Activated CD4-positive, CD25-positive, alpha-beta regulatory T cell treated with anti-CD3 and anti-CD28 coated beads, Interleukin-2, amount 50 U/mL, for 24 hours (primary cell): ENCODE measurements at regions not wholly inside any gene's neighbourhood (a gene's known extent, or its start where the extent isn't known, plus 50 kb on each side); places are given as distances from the start of the nearest gene placed in this dataset.

Experiments used
- ATAC-seq, 2 donors: fragments of 150-1000 bp; cut with Tn5 transposase; one replicate each; pipeline ENCODE4 v1.10.0; 2021; ENCODE audit warnings: mild to moderate bottlenecking in 1 of 2, moderate library complexity in 1 of 2

GRCh38 chr7:109158246-109158645 lies 588.6 kb downstream of the DNAJB9 start:
- ATAC-seq: no peak

- no peak for ATAC-seq
These were observed 607.0 kb downstream of the DNAJB9 start for GRCh38 chr7:109176661-109177060.

- ATAC-seq: no peak
These were observed 608.7 kb downstream of the DNAJB9 start for GRCh38 chr7:109178342-109178741.

- ATAC-seq: no peak
These were observed 609.9 kb downstream of the DNAJB9 start for GRCh38 chr7:109179601-109180000.

GRCh38 chr7:109190766-109191398 lies 621.2 kb downstream of the DNAJB9 start:
- ATAC-seq: no peak

GRCh38 chr7:109206196-109206595 lies 636.5 kb downstream of the DNAJB9 start:
- ATAC-seq: no peak

GRCh38 chr7:109213081-109213480 lies 643.4 kb downstream of the DNAJB9 start:
- ATAC-seq: no peak

- ATAC-seq: no peak
These were observed 645.7 kb downstream of the DNAJB9 start for GRCh38 chr7:109215341-109215740.

- no peak for ATAC-seq
These were observed 654.4 kb downstream of the DNAJB9 start for GRCh38 chr7:109224100-109224499.

GRCh38 chr7:109226699-109227098 lies 657.0 kb downstream of the DNAJB9 start:
- ATAC-seq: no peak

- ATAC-seq: no peak
These were observed 665.6 kb downstream of the DNAJB9 start for GRCh38 chr7:109235316-109235715.

- no peak for ATAC-seq
These were observed 676.8 kb downstream of the DNAJB9 start for GRCh38 chr7:109246330-109247077.

- no peak for ATAC-seq
These were observed 687.3 kb downstream of the DNAJB9 start for GRCh38 chr7:109256762-109257560.

- ATAC-seq: no peak
These were observed 689.5 kb downstream of the DNAJB9 start for GRCh38 chr7:109259151-109259550.

- ATAC-seq: no peak
These were observed 692.1 kb downstream of the DNAJB9 start for GRCh38 chr7:109261781-109262180.

- no peak for ATAC-seq
These were observed 696.9 kb downstream of the DNAJB9 start for GRCh38 chr7:109266610-109267009.

GRCh38 chr7:109276348-109276747 lies 706.7 kb downstream of the DNAJB9 start:
- no peak for ATAC-seq

- ATAC-seq: no peak
These were observed 713.1 kb downstream of the DNAJB9 start for GRCh38 chr7:109282726-109283125.

- no peak for ATAC-seq
These were observed 715.3 kb downstream of the DNAJB9 start for GRCh38 chr7:109284943-109285342.

- no peak for ATAC-seq
These were observed 725.5 kb downstream of the DNAJB9 start for GRCh38 chr7:109295158-109295557.

GRCh38 chr7:109308816-109309215 lies 739.1 kb downstream of the DNAJB9 start:
- no peak for ATAC-seq

- no peak for ATAC-seq
These were observed 740.1 kb downstream of the DNAJB9 start for GRCh38 chr7:109309790-109310189.

- ATAC-seq: no peak
These were observed 748.5 kb downstream of the DNAJB9 start for GRCh38 chr7:109318136-109318535.

GRCh38 chr7:109322833-109323232 lies 753.2 kb downstream of the DNAJB9 start:
- ATAC-seq: no peak
